ENCODE measurements at regions not wholly inside any gene's neighbourhood (a gene's known extent, or its start where the extent isn't known, plus 50 kb on each side); places are given as distances from the start of the nearest gene placed in this dataset.

- FAIRE-seq = no peak
- no peak overlapping the region for H3K4me2 ChIP-seq
- no peaks in the 10 kb centered on the region for H3K4me1 ChIP-seq
- H3K9me3 ChIP-seq = 0 out of 3 replicates have a peak, but pooled peaks cover 4% of the 10 kb centered on the region
- H3K4me3 ChIP-seq = no peak overlapping the region
- no peak for TF ChIP-seq NFE2L2 (conservative IDR thresholded peaks at IDR 0.05; ENCODE audit: low read length)
- no peak for TF ChIP-seq EP300 (IDR thresholded peaks at IDR 0.05)
- no peak for TF ChIP-seq CBX8 (IDR thresholded peaks at IDR 0.05)
- no peak for TF ChIP-seq NR3C1 (IDR thresholded peaks at IDR 0.05)
- no peak for TF ChIP-seq NPAS2 (CRISPR knock-in tag; IDR thresholded peaks at IDR 0.05; ENCODE audit: borderline replicate concordance)
- TF ChIP-seq EHMT2 (IDR thresholded peaks at IDR 0.05; ENCODE audit: low read depth) = no peak
- TF ChIP-seq RCOR1 (IDR thresholded peaks at IDR 0.05; ENCODE audit: low read depth, low read length) = no peak
- TF ChIP-seq ZC3H11A (IDR thresholded peaks at IDR 0.05) = no peak
- TF ChIP-seq ELK1 (IDR thresholded peaks at IDR 0.05; ENCODE audit: low read depth, low read length) = no peak
- TF ChIP-seq HDAC2 (IDR thresholded peaks at IDR 0.05) = no peak
- TF ChIP-seq CBX2 (IDR thresholded peaks at IDR 0.05; ENCODE audit: borderline replicate concordance, low read depth) = no peak
- TF ChIP-seq MAX (IDR thresholded peaks at IDR 0.05) = no peak
- no peak for TF ChIP-seq KDM5A (IDR thresholded peaks at IDR 0.05)
- TF ChIP-seq SREBF2 (IDR thresholded peaks at IDR 0.05) = no peak
- TF ChIP-seq FOSL2 (IDR thresholded peaks at IDR 0.05) = no peak
- no peak for TF ChIP-seq FOSL2 (CRISPR knock-in tag; IDR thresholded peaks at IDR 0.05)
- no peak for ATAC-seq
- H3K27ac ChIP-seq = no peak overlapping the region
- ChIA-PET POLR2A (no interaction called here), CTCF (interaction anchor here (0.8 kb wide), 1 partner anchor 51 kb away, joined by 3 read pairs; no protein-coding TSS in a partner anchor)
- no peak for DNase-seq (ENCODE audit: low read depth in 1 of 2, low spot score in 1 of 2)
- WGBS (ENCODE audit: missing lambda C conversion rate) = 58% methylated on average over 5 of the region's 5 CpGs
These were observed 776.1 kb downstream of the KCNJ2 start for GRCh38 chr17:70945386-70945785.

- CTCF ChIA-PET = interaction anchor here (1.2 kb wide), 1 partner anchor 180 kb away, joined by 3 read pairs; no protein-coding TSS in a partner anchor
- TF ChIP-seq KDM5A (IDR thresholded peaks at IDR 0.05) (no peak), ZFP36 (IDR thresholded peaks at IDR 0.05; ENCODE audit: borderline replicate concordance, partially characterized antibody) (no peak), RARB (CRISPR knock-in tag; IDR thresholded peaks at IDR 0.05) (no peak), ELK1 (IDR thresholded peaks at IDR 0.05; ENCODE audit: low read depth, low read length) (no peak), MAZ (IDR thresholded peaks at IDR 0.05; ENCODE audit: borderline replicate concordance, low read depth, low read length) (no peak), HMGXB4 (CRISPR knock-in tag; IDR thresholded peaks at IDR 0.05; ENCODE audit: borderline replicate concordance) (no peak), POLR2AphosphoS2 (conservative IDR thresholded peaks at IDR 0.05; ENCODE audit: low read length) (no peak), RFX5 (IDR thresholded peaks at IDR 0.05) (no peak), ZSCAN20 (CRISPR knock-in tag; IDR thresholded peaks at IDR 0.05) (no peak)
- Histone ChIP-seq H3K4me1 (no peaks in the 10 kb centered on the region), H3K4me2 (no peak overlapping the region), H3K27ac (no peak overlapping the region), H3K4me3 (no peak overlapping the region), H3K9me3 (0 out of 3 replicates have a peak, but pooled peaks cover 4% of the 10 kb centered on the region)
- ATAC-seq (no peak), FAIRE-seq (no peak), DNase-seq (ENCODE audit: low read depth in 1 of 2, low spot score in 1 of 2) (no peak)
- WGBS (ENCODE audit: missing lambda C conversion rate) = 43% methylated on average over 2 of the region's 2 CpGs
- POLR2A ChIA-PET = no interaction called here
These were observed 777.9 kb downstream of the KCNJ2 start for GRCh38 chr17:70947215-70947614.
